Sigmoid colon (tissue), 4 donors: ENCODE measurements at regions not wholly inside any gene's neighbourhood (a gene's known extent, or its start where the extent isn't known, plus 50 kb on each side); places are given as distances from the start of the nearest gene placed in this dataset.

Experiments used
- CTCF ChIP-seq, 4 experiments: fragments of 450-650 bp in 3 of 4; fragments of 200-600 bp in 1 of 4; IDR thresholded peaks; one replicate each; pipeline ENCODE4 v1.5.1; 2016 to 2019; ENCODE audit warnings: antibody characterized with exemption in 4 of 4, mild to moderate bottlenecking in 3 of 4, moderate library complexity in 2 of 4
- POLR2A ChIP-seq, 2 donors: fragments of 450-650 bp; IDR thresholded peaks; one replicate each; pipeline ENCODE4 v1.6.1; 2016; ENCODE audit warnings: antibody characterized with exemption in 2 of 2, mild to moderate bottlenecking in 2 of 2, moderate library complexity in 2 of 2
- POLR2AphosphoS5 ChIP-seq, 4 donors: sonication (generic); formaldehyde crosslinking; IDR thresholded peaks; one replicate each; pipeline ENCODE4 v1.6.1; 2017; ENCODE audit warnings: antibody characterized with exemption in 4 of 4

- TF ChIP-seq POLR2A (IDR thresholded peaks at IDR 0.05) (no peak), CTCF (IDR thresholded peaks at IDR 0.05) (no peak), POLR2AphosphoS5 (IDR thresholded peaks at IDR 0.05) (no peak)
Measured at GRCh38 chrX:149371986-149372385, 133.1 kb downstream of the IDS start.
